Caki2 (cell line): ENCODE measurements at regions not wholly inside any gene's neighbourhood (a gene's known extent, or its start where the extent isn't known, plus 50 kb on each side); places are given as distances from the start of the nearest gene placed in this dataset.
"Not testable (repeated sequence)": the region's sequence is repeated elsewhere in the genome, so short reads cannot be mapped to it uniquely, and the experiment has no call there.

Source experiments
- DNase-seq: peaks from one replicate; pipeline ENCODE4 v3.0.0-alpha.2; 2015; ENCODE audit warnings: low read depth
- in situ Hi-C: cut with HindIII; loops from 2 replicates; pipeline ENCODE4 v1.10.0; 2016; ENCODE audit warnings: low sequenced_read_pairs, low pct_unique_long_range_greater_than_20kb, mixed read lengths

DNA sequence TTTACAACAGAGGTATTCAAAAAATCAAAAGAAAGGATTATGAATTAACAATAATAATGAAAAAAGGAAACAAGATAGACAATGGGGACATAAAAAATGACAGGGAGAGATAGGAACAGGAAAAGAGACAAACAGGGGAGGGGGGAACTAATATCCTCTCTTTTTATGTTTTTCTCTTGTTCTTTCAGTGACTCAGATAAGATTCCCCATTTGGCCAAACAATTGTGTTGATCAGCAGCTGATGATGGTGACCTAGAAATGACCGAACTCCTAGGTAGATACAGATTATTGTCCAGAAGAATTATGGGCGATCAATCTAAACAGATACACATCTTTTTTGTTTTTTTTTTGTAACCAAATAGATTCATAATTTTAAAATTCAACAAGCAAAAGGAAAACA is 1277.2 kb upstream of the FLRT2 start:
- no peak for DNase-seq
- in situ Hi-C loops, result no loop called here

DNA sequence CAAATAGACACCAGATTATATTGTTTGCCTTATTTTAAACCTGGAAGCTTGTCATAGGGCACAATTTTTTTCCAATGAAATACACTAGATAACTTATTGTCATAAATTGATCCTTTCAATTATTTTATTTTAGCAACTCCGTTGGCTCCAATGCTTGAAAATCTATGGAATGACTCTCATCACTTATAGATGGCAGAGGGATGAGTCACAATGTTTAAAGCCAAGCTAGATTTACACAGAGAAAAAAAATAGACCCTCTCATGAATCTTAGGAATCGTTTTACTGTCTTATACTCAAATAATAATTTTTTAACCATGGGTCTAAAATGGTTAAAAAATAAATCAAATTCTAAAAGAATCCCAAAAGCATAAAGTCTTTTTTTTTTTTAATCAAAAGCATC is 1276.6 kb upstream of the FLRT2 start:
- in situ Hi-C loops, result no loop called here
- no peak for DNase-seq

DNA sequence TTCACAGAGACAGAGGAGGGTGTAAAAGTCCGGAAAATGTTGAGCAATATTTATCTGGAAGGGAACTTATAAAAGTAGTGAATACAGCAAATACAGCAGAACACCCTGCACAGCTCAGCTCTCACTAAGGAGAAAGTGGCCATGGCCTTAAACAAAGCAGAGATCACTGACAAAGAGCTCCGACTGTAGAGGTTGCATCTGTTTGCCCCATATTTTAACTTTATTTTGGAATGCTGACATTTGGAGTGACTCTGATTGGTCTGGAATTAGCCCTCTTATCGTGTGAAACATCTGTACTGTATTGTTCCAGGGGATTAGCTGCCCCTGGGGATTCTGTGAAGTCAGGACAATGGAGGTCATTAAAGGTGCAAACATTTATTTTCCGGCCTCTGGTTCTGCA is 1275.7 kb upstream of the FLRT2 start:
- in situ Hi-C loops, result no loop called here
- DNase-seq, result no peak

DNA sequence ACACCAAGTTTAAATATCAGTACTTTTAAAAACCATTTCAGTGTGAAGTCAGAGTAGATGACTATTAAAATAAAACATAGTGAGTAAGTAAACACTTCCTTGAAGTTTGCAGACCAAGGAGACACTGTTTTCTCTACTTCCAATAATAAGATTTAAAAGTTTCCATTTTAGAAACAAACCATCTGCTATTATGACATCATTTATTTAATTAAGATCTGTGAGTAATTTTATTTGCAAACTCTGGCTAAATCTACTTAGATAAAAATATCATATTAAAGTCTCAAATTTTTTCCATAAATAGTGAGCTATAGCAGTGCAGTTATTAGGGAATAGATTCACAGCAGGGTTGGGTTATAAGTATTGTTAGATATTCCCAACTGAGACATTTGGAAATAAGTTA is 1267.0 kb upstream of the FLRT2 start:
- DNase-seq, result no peak
- in situ Hi-C loops, result no loop called here

DNA sequence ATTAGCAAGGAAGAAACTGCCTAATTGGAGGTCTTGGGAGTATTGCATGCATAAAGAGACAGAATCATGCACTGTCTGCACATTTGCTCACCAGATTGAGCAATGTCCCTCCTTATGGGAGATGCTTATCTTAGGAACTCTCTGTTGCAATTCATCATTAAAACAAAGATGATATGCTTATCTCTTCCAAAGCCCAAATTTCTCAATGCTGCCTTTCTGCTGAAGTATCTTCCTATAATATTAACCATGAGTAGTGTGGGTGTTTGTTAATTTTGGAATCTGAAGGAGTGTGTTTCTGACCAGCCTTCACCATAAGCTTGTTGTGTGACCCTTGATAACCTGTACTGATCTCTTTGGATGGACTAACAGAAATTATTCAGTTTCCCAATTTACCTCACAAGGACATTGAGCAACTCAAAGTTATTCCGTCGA is 1257.6 kb upstream of the FLRT2 start:
- in situ Hi-C loops, result no loop called here
- DNase-seq, result no peak

DNA sequence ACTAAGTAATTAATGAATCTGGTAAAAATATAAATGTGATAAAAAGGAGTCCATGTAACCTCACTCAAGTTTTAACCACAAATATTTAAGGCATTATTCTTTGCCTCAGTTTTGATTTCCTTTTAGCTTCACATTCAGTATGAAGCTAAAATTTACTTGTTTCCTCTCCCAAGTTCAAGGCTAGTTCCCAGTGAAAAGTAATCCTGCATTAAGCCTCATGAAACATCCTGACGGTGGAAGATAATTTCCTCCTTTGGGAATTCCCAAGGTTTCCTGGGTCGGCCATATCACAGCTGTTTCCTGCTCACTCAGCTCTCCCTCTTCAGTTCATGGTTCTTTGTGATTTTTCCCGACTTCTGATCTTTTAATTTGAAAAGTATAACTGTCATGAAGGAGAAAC is 1256.8 kb upstream of the FLRT2 start:
- in situ Hi-C loops, result no loop called here
- DNase-seq, result no peak

DNA sequence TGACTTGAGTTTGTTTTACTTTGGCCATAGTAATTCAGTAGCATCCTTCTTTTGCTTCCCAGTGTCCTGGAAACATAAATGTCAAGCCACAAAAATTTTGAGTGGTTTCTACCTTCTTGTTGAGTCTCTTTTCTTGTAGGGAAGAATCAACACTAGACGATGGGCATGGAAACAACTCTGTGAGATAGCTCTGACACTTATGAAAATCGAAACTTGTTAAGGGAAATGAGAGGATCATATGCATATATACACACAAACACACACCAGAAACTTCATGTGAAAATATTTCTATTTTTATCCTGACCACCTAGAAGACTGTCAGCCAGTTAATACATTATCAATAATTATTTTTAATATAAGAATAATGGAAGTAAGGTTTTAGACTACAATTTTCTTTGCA is 1247.3 kb upstream of the FLRT2 start:
- in situ Hi-C loops, result no loop called here
- no peak for DNase-seq

DNA sequence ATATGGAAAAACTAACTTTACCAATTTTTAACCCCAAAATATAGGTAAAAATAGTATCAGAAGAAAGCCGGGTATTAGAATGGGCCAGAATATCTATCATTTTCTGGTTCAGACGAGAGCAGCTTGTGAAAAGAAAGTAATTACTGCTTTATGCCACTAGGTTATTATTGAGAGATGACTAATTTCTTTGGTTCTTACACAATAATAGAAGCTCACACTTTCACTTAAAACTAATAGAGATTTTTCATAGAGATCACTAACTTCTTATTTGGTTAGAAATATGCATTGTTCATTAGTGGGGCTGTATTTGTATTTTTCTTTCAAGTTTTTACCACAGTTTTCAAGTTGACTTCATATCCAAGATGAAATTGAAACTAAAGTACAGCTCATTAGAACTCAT is 1241.2 kb upstream of the FLRT2 start:
- no peak for DNase-seq

DNA sequence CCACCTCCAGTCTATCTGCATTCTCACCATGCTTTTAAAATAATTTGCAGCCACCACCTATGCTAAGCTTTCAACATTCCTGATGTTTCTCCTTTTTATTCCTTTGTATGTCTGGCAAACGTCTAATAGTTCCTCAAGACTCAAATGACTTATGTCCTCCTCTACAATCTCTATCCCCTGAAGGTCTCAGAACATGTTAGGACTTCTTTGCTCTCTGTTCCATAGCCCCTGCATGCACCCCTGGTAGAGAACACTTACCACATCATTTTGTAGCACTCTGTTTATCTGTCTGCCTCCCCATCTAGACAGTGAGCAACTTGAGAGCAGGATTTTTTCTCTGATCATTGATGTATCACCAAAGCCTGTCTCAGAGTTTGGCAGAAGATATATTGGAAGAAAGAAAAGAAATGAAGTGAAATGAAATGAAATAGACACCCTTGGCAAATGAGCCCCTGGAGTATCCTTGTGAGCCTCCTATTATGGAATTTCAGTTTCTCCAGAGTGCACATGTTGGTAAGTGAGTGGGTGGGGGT is 1231.2 kb upstream of the FLRT2 start:
- DNase-seq, result no peak
- in situ Hi-C loops, result no loop called here

More for the DNA sequence above, 1241.2 kb upstream of the FLRT2 start:
- in situ Hi-C loops, result no loop called here

DNA sequence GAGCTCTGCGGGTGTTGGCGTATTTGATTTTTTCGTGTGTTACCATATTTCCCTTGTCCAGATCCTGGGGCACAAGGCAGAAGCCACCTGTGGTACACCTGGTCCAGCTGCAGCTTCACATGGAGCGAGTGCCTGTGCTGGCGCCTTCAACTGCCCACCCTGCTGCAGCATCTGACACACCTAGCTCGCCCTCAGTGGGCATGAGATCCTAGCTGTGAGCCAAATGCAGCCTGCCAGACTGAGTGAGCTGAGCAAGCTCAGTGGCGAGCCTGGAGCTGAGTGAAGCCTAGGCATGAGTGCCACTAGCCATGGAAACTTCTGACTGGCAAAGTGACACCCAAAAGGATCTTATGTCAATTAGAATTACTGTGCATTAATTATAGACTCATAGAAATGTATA is 1226.8 kb upstream of the FLRT2 start:
- in situ Hi-C loops, result no loop called here

DNA sequence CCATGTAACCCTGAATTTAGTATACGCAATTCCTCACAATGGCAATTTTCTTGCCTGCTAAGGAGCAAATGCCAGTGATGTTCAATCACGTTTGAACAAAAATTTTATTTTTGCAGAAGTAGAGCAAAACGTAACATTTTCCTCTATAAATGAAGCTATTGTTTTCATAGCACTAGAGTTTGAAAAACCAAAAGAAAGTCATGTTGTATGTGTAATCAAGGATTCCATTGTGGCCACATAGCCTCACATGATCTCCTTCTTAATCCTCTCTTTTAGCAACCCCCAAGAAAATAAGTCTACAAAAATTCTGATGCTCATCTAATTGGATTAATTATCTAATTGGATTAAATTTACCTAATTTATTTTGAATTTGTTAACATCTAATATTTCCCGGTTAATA is 1217.4 kb upstream of the FLRT2 start:
- in situ Hi-C loops, result no loop called here

More for the DNA sequence above, 1226.8 kb upstream of the FLRT2 start:
- no peak for DNase-seq

DNA sequence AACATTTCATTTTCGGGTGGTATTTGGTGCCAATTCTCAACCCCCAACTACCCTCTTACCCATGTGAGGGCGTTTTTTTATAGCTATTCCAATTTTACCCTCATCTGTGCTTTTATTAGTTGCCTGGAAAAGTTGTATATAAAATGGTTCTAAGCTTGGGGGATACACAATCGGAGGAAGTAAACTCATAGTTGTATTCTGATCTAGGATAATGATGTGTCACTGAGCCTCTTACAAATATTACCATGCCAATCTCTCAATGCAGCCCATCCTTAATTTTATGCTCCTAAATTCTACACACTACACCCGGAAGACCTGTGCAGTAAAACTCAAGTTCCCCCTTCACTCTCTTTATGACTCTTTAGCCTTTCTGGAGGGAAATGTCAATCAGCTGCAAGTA is 1206.5 kb upstream of the FLRT2 start:
- in situ Hi-C loops, result no loop called here
- DNase-seq, result no peak

More for the DNA sequence above, 1217.4 kb upstream of the FLRT2 start:
- no peak for DNase-seq

DNA sequence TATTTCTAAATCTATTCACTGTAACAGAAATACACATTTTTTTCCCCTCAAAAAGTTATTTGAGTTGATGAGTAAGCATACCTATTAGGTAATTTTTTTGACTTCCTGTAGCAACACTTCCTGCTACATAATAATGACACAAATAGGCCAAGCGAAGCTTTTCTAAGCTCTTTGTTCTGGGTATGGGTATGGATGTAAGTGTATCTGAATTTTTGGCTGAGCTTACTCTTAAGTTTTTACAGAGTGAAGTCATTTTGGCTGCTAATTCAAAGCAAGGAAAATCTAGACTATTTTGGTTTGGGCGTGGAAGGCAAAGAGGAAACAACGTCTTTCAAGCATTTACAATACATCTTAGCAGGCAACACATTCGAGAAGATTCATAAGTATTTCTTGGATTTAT is 1206.0 kb upstream of the FLRT2 start:
- DNase-seq, result no peak
- in situ Hi-C loops, result no loop called here

DNA sequence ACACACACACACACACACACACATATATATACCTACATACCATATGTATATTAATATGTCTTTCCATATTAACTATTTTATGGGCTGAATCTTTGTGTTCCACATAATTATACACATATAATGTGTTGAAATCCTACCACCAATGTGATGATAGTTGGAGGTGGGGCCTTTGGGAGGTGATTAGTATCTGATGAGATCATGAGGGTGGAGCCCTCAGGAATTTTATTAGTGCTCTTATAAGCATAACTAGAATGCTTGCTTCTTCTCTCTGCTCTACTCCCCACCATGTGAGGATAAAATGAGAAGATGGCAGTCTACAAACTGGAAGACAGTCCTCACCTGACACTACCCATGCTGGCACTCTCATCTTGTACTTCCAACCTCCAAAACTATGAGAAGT is 1193.5 kb upstream of the FLRT2 start:
- in situ Hi-C loops, result no loop called here
- DNase-seq, result no peak

DNA sequence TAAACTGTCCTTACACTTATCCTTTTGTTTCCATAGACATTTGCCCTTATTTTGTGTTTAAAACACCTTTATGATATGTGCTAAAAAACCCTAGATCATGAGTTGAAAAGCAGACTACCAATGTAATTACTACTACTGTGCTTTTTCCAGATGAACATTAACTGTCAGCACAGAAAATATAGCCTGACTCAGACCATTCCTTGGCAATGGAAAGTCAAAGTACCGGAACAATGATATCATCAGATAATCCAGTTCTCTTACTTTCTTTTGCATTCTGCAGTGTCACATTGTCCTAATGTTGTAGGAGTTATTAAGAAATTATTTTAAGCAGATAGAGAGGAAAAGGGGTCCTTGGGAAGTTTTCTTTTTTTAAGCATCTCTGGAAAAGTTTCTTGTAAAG is 1189.0 kb upstream of the FLRT2 start:
- no peak for DNase-seq
- in situ Hi-C loops, result no loop called here

DNA sequence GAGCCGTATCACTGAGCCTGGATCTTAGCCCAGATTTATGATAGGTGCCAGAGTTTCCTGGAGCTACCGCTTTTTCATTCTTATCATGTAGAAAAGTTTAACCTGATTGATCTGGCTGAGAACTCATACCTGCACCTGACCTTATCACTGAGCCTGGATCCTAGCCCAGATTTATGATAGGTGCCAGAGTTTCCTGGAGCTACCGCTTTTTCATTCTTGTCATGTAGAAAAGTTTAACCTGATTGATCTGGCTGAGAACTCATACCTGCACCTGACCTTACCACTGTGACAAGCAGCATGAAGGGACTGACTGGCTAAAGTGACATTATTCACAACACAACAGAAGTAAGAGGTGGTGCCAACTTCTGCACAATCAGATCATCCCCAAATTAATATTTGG is 1188.1 kb upstream of the FLRT2 start:
- in situ Hi-C loops, DNase-seq: not testable (repeated sequence)

DNA sequence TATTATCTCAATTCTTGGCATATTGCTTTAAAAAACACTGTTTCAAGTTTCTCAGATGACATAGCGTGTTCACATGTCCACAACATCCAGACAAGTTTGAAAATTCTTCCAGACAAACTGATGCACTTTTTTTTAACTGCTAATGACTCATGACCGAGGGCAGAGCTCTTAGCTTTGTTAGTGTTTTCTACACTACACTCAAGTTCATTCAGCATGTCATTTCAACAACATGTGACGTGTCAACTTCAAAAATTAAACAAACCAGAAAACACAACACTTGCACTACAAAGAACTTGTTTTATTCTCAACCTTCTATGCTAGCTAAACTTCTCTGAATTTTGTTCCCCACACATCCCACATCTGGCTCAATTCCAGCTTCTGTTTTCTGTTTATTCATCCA is 1186.3 kb upstream of the FLRT2 start:
- DNase-seq, result no peak
- in situ Hi-C loops, result no loop called here

DNA sequence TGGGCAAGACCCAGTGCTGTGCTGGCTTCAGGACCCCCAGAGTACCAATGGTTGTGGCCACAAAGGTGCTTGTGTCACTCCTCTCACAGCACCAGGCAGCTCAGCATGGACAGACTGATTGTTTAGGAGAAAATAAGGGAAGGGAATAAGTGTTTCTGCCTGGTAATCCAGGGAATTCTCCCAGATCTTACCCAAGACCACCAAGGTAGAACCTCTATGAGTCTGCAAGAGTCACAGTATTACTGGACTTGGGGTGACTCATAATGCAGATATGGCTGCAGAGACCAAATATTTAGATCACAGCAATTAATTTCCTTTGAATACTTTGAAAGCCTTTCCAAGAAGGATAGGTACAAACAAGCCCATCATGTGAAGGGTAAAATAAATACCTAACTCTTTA is 1178.3 kb upstream of the FLRT2 start:
- in situ Hi-C loops, result no loop called here
- DNase-seq, result no peak

DNA sequence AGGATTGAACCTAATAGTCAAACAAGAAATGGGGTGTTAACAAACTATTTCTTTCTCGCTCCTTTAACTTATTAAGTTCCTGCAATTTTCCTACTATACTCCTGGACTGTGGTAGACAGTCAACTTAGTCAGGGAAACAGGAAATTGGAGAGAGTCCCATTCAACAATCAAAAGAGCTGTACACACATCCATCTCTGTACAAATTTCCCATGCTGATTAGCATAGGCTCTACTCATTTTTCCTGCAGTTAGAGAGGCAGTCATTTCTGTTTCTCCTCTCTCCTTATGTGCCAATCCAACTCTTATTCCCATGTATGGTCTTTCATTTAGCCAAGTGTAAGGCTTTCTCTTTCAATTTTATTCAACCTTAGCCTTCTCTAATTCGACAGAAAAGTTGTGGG is 1168.5 kb upstream of the FLRT2 start:
- no peak for DNase-seq
- in situ Hi-C loops, result no loop called here

DNA sequence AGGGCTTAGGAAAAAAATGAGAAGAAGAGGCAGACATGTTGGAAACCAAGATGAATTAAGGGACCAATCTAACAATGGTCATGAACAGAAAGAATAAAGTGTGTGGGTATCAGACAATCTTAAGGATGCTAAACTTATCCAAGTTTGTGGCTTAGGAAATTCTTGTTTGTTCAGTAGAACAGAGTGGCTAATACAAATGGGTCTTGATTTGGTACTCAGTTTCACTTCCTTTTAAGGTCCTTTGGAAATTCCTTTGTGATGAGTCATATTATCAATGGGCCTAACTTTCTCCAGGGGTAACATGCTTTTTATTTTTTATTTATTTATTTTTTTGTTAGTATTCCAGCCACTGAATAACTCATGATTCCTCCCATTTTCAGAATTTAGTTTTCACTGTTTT is 1154.7 kb upstream of the FLRT2 start:
- DNase-seq, result no peak
- in situ Hi-C loops, result no loop called here

DNA sequence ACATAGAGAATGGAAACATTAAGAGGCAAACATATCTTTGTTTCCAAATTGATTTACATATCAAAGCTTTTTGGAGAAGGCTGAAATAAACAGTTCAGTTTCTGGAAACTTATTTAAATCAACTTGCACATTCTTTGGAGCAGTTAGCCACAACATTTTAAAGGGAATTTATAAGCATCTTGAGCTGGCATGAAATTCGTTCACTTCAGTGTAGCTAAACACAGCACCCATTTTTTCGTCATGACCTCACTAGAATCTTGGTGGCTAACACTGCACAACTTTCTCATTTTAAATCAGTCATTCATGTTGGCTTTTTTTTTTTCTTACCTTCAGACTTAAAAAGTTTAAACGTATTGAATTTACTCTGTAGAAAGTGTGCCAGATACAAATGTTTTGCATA is 1139.9 kb upstream of the FLRT2 start:
- DNase-seq, result no peak
- in situ Hi-C loops, result no loop called here
